GM10266 (cell line): ENCODE measurements at regions not wholly inside any gene's neighbourhood (a gene's known extent, or its start where the extent isn't known, plus 50 kb on each side); places are given as distances from the start of the nearest gene placed in this dataset.
"Not testable (repeated sequence)": the region's sequence is repeated elsewhere in the genome, so short reads cannot be mapped to it uniquely, and the experiment has no call there.

ENCODE experiments used
- DNase-seq: peaks from one replicate; pipeline ENCODE4 v3.0.0; 2012; ENCODE audit errors: extremely low spot score
- TF ChIP-seq, protein P1 (sequence below): IDR thresholded peaks from 2 replicates; pipeline ENCODE4 v1.5.1; 2012; ENCODE audit warnings: mild to moderate bottlenecking, low read depth; ENCODE audit not compliant: control insufficient read depth, insufficient read depth; ENCODE audit errors: missing control alignments

DNA sequence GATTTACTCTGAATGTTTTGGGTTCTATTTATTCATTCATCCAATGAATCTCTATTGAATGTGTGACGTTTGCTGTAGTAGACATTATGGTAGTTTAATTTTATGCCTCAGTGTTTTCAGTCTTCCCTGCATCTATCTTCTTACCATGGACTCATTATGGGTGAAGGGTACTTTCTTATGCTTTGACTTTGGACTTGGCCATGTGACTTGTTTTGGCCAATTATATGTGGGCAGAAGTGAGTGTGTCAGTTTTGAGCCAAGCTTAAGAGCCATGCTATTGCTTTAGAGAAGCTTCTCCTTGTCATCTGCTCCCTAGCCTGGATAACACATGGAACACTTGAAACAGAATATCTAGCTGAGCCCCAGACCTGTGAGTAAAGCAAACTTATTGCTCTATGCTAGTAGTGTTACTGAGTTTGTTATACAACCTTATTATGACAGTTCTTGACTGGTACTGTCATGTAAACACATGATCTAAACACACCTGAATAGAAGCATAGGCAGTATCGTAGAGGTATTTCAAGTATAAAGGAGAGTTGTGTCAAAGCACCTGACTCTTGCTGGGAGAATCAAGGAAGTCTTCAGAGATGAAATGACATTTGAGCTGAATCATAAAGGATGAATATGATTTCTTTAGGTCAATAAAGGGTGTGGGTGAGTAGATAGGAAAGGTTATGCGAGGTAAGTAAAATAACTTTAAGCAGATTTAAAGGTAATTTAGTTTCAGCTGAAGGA is 128.4 kb downstream of the NAA11 start:
- TF ChIP-seq, protein P1, sequence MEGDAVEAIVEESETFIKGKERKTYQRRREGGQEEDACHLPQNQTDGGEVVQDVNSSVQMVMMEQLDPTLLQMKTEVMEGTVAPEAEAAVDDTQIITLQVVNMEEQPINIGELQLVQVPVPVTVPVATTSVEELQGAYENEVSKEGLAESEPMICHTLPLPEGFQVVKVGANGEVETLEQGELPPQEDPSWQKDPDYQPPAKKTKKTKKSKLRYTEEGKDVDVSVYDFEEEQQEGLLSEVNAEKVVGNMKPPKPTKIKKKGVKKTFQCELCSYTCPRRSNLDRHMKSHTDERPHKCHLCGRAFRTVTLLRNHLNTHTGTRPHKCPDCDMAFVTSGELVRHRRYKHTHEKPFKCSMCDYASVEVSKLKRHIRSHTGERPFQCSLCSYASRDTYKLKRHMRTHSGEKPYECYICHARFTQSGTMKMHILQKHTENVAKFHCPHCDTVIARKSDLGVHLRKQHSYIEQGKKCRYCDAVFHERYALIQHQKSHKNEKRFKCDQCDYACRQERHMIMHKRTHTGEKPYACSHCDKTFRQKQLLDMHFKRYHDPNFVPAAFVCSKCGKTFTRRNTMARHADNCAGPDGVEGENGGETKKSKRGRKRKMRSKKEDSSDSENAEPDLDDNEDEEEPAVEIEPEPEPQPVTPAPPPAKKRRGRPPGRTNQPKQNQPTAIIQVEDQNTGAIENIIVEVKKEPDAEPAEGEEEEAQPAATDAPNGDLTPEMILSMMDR: no peak
- DNase-seq: no peak

DNA sequence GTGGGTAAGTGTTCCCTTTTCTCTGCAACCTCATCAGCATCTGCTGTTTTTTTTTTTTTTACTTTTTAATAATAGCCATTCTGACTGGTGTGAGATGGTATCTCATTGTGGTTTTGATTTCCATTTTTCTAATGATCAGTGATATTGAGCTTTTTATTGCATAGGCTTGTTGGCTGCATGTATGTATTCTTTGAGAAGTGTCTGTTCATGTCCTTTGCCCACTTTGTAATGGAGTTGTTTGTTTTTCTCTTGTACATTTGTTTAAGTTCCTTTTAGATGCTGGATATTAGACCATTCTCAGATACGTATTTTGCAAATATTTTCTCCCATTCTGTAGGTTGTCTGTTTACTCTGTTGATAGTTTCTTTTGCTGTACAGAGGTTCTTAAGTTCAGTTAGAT is 134.6 kb downstream of the NAA11 start:
- DNase-seq: not testable (repeated sequence)

DNA sequence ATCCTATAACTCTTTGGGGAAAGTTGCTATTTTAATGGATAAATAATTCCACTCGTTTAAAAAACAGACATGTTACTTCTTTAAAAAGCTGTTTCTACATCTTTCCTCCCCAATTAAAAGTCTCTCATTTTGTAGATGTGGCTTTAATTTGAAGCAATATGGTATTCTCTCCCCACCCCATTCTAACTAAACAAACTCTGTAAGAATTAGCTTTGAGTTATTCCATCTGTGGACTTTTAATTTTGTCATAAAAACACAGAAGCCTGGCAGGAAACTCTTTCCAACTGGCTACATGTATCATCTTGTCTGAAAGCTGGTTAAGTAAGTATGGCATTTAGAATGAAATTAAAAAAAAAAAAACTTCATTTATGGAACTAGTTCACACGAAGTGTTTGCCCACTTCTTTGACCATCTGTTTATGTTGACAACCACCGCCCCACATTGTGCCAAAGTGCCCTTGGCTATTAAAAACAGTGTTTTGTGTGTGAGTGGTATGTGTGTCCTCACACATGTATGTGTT is 140.3 kb downstream of the NAA11 start:
- TF ChIP-seq, protein P1: no peak
- DNase-seq: no peak

DNA sequence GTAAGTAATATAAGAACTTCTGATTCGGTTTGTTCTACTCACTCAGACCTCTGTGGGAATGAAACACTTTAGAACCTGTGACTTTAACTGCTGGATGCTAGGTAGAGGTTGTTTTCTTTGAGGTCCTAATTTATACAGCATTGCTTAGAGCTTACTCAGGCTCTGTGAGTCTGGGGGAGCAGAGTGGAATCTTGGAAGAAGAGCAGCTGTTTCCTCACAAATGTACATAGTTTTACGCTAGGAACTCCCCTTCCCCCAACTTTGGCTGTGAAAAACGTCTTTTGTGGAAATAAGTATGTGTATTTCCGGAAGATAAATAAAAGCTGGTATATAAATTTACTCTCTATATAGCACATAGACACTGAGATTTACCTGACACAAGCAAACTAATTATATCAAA is 141.4 kb downstream of the NAA11 start:
- TF ChIP-seq, protein P1: no peak
- DNase-seq: no peak

DNA sequence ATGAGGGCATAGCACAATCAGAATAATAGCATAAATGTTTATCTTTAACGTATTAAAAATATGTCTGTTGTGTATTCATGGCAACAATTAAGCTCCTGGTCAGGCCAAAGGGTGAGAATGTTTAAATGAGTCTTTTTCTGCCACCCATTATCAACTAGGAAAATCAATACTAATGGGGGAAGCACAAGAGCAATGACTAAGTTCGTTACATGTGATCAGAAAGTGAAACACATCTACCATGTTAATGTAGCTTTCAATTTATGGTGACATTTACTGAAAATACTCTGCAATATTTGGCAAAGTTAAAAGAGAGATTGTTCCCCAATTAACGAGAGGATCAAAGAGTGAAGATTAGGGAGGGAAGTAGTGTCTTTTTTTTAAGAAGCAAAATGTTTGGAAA is 143.7 kb downstream of the NAA11 start:
- no peak for DNase-seq
- TF ChIP-seq, protein P1: no peak

DNA sequence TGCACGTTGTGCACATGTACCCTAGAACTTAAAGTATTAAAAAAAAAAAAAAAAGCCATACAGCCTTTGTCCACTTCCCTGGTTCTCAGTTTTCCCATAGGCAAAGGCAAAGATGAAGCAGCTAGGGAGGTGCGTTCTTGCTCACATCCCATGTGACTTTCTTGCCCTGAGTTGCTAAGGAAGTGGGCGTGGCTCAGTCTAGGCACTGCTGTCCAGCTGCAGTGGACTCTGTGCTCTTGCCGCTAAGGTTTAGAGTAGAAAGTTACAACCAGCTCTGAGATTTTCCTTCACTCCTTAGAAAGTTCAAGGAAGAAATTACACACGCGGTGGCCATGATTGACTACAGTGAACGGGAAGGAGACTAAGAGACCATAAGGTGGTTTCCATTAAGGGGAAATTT is 144.7 kb downstream of the NAA11 start:
- TF ChIP-seq, protein P1: no peak
- DNase-seq: no peak

DNA sequence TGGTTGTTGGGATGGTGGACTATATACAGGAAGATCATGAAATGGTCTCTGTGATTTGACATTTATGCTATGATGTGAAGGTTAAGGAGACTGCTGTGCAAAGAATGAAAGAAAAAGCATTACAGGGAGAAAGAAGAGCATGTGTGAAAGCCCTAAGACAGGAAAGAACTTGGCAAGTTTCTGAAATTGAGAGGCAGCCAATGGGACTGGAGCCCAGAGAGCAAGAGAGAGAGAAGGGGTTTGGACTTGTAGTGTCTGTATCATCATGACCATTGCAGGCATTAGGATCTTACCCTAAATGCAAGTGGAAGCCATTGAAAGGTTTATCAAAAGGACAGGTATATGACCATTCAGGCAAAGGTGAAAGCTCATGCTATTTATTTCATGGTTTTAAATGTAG is 147.1 kb downstream of the NAA11 start:
- DNase-seq: no peak
- TF ChIP-seq, protein P1: no peak
